Calu3 (cell line): ENCODE measurements at regions not wholly inside any gene's neighbourhood (a gene's known extent, or its start where the extent isn't known, plus 50 kb on each side); places are given as distances from the start of the nearest gene placed in this dataset.

Source experiments
- BruUV-seq: library from RNA; stranded (reverse); fragments of 400-500 nt; replicated peaks from 2 replicates; lab custom pipeline; 2021; lab: Mats Ljungman, UMichigan
- CTCF ChIA-PET: fragments of 300-600 bp; sonication (Branson Sonifier 250); formaldehyde crosslinking; loops from one replicate; lab custom pipeline; 2022; ENCODE audit warnings: antibody characterized with exemption; lab: Charles Lee
- DNase-seq: peaks from one replicate; pipeline ENCODE4 v3.0.0; 2022
- H3K27ac Mint-ChIP-seq: one replicate; pipeline ENCODE4 v1.8.0; 2022; ENCODE audit warnings: mixed read lengths; ENCODE audit not compliant: unreplicated experiment
- H3K27me3 Mint-ChIP-seq: one replicate; pipeline ENCODE4 v1.8.0; 2022; ENCODE audit warnings: mixed read lengths; ENCODE audit not compliant: unreplicated experiment
- H3K36me3 Mint-ChIP-seq: one replicate; pipeline ENCODE4 v1.8.0; 2022; ENCODE audit warnings: mild to moderate bottlenecking, moderate library complexity, mixed read lengths; ENCODE audit not compliant: insufficient read depth, unreplicated experiment
- H3K4me1 Mint-ChIP-seq: one replicate; pipeline ENCODE4 v1.8.0; 2022; ENCODE audit warnings: mild to moderate bottlenecking, low read depth, mixed read lengths; ENCODE audit not compliant: unreplicated experiment
- H3K4me3 Mint-ChIP-seq: one replicate; pipeline ENCODE4 v1.8.0; 2022; ENCODE audit warnings: mild to moderate bottlenecking, low read depth, moderate library complexity, mixed read lengths; ENCODE audit not compliant: unreplicated experiment
- H3K9me3 Mint-ChIP-seq: one replicate; pipeline ENCODE4 v1.8.0; 2022; ENCODE audit warnings: low read depth, mixed read lengths; ENCODE audit not compliant: unreplicated experiment
- intact Hi-C: fragments of 100-400 bp; cut with micrococcal nuclease; formaldehyde crosslinking; loops from one replicate; pipeline ENCODE4 v1.10.0; 2022; ENCODE audit not compliant: unreplicated experiment
- TF ChIP-seq, protein P1 (sequence below): fragments of 200-600 bp; IDR thresholded peaks from one replicate; pipeline ENCODE4 v1.8.0; 2022; ENCODE audit warnings: antibody characterized with exemption; ENCODE audit not compliant: unreplicated experiment

DNA sequence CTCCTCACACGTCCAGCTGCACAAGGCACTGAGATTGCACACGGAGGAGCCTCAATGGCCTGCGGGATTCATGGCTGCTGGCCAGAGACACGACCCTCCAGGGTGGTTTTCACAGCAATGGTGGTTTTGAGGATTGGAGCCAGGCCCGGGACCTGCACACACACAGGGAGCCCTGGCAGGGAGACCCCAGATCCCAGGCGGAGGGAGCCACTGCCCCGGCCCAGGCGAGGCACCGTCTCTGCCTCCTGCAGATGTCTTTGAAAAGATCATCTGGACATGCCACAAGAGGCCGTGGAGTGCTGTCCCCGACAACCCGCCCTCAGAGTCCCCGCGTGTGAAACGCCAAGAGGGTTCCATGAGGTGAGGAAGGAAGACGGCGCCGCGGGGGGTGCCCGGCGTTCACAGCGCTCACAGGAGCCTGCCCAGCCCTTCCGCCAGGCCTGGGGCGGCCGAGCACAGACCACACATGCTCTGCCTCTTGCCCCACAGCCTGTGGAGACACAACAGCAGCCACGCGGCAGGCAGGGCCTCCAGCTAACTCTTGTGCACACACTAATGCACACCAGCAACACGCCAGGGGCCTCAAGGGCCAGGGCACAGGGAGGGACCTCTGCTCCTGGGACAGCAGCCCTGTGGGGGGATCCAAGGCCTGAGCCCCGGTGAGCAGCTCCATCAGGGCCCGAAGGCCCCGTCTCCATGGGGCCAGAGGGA is 72.8 kb upstream of the CTDP1 start:
- Mint-ChIP-seq H3K27me3 (peaks cover 13% of the 10 kb centered on the region), H3K27ac (no peak overlapping the region), H3K4me3 (no peak overlapping the region), H3K36me3 (no peaks in the 10 kb centered on the region), H3K9me3 (no peaks in the 10 kb centered on the region), H3K4me1 (no peaks in the 10 kb centered on the region)
- intact Hi-C loops: no loop called here
- no TSS peak for BruUV-seq
- DNase-seq: no peak
- TF ChIP-seq, protein P1, sequence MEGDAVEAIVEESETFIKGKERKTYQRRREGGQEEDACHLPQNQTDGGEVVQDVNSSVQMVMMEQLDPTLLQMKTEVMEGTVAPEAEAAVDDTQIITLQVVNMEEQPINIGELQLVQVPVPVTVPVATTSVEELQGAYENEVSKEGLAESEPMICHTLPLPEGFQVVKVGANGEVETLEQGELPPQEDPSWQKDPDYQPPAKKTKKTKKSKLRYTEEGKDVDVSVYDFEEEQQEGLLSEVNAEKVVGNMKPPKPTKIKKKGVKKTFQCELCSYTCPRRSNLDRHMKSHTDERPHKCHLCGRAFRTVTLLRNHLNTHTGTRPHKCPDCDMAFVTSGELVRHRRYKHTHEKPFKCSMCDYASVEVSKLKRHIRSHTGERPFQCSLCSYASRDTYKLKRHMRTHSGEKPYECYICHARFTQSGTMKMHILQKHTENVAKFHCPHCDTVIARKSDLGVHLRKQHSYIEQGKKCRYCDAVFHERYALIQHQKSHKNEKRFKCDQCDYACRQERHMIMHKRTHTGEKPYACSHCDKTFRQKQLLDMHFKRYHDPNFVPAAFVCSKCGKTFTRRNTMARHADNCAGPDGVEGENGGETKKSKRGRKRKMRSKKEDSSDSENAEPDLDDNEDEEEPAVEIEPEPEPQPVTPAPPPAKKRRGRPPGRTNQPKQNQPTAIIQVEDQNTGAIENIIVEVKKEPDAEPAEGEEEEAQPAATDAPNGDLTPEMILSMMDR: no peak
- CTCF ChIA-PET: no interaction called here

DNA sequence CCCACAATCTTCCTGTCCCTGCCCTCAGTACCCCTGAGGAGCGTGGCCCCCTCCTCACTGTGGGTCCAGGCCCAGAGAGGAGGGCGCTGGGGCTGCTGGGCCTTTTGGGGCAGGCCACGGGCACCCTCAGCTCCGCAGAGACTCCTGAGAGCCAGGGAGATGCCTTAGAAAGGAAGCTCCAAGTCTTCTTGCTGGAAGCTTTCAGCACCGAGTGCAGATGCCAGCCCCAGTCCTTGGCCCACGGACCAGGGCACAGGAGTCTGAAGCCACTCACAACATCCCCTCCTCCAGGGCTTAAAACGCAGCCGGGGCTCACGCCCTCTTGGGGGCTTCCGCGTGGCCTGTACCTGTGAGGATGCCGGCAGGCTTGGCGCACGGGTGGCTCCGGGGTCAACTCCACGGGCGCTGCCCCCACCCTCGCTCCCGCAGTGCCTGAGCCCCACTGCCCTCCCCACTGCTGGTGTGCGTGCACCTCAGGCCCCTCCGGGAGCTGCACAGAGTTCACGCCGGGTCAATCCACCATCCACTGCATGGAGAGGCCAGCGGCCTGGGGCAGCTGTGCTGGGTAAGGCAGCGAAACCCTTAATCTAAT is 72.1 kb upstream of the CTDP1 start:
- TF ChIP-seq, protein P1: no peak
- CTCF ChIA-PET: no interaction called here
- Mint-ChIP-seq H3K4me3 (no peak overlapping the region), H3K4me1 (no peaks in the 10 kb centered on the region), H3K36me3 (no peaks in the 10 kb centered on the region), H3K27me3 (peaks cover 13% of the 10 kb centered on the region), H3K9me3 (no peaks in the 10 kb centered on the region), H3K27ac (no peak overlapping the region)
- BruUV-seq: no TSS peak
- intact Hi-C loops: no loop called here
- DNase-seq: no peak

DNA sequence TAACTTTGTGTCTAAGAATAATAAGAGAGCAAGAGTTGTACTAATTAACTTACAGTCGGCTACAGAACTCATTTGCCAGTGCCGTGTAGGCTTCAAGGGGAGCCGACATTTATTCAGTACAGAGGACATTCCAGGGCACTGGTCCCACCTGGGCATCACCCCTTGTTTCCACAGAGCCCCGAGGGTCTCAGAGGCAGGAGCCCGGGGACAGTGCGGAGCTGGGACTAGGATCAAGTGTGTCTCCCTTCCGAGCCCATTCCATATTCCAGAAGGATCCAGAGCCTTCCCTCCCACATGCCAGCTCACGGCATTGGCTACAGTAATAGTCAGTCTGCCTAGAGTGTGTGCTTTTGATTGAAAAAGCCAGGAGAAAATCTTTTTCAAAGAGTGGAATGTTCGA is 71.5 kb upstream of the CTDP1 start:
- no peak for DNase-seq
- no TSS peak for BruUV-seq
- Mint-ChIP-seq H3K4me1 (no peaks in the 10 kb centered on the region), H3K27me3 (peaks cover 13% of the 10 kb centered on the region), H3K27ac (no peak overlapping the region), H3K4me3 (no peak overlapping the region), H3K9me3 (no peaks in the 10 kb centered on the region), H3K36me3 (no peaks in the 10 kb centered on the region)
- CTCF ChIA-PET: no interaction called here
- intact Hi-C loops: no loop called here
- TF ChIP-seq, protein P1: no peak

DNA sequence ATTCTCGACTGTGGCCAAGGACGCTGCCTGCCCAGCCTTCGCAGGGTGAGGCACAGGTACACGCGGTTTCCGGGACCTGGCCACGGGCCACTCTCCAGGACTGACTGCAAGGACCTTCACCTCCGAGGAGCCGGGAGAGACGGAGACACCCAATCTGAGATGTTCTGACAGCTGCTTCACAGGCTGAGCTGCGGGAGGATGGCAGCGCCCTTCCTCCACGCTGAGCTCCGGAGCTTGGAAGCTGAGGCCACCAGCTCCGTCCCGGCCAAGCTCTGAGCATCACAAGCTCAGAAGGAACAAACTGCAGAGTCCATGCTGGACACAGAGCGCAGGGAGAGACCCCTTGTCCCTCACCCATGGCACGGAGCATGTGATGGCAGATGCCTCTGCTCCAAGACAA is 71.1 kb upstream of the CTDP1 start:
- TF ChIP-seq, protein P1: no peak
- intact Hi-C loops: no loop called here
- DNase-seq: no peak
- Mint-ChIP-seq H3K9me3 (no peaks in the 10 kb centered on the region), H3K4me1 (no peaks in the 10 kb centered on the region), H3K36me3 (no peaks in the 10 kb centered on the region), H3K27ac (no peak overlapping the region), H3K4me3 (no peak overlapping the region), H3K27me3 (peaks cover 13% of the 10 kb centered on the region)
- no TSS peak for BruUV-seq
- CTCF ChIA-PET: no interaction called here
